ENCODE measurements at regions not wholly inside any gene's neighbourhood (a gene's known extent, or its start where the extent isn't known, plus 50 kb on each side); places are given as distances from the start of the nearest gene placed in this dataset.

DNA sequence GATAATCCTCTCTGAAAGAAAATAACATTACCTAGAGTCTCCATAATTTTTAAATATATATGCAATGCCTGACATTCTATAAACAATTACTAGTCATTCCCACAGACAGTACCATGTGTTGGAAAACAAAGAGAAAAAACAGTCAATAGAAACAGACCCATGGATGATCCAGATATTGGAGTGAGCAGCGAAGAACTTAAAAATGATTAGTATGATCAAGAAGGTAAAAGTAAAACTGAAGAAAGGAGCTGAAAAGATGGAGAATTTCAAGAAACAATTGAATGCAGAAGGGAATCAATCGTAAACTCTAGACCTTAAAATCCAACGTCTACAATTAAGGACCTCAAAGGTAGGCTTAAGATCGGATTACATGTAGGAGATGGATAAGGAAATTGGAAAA, 330.6 kb downstream of the SHANK2 start:
- Histone ChIP-seq H3K36me3 (no peaks in the 10 kb centered on the region), H3K4me1 (no peaks in the 10 kb centered on the region), H3K4me3 (no peak overlapping the region), H3K27ac (no peak overlapping the region), H3K27me3 (no peaks in the 10 kb centered on the region), H3K9me3 (peaks cover 0 to 13% (median 0%) of the 10 kb centered on the region in 4 donors)
- TF ChIP-seq POLR2A (IDR thresholded peaks at IDR 0.05): no peak
- TF ChIP-seq, protein P1, sequence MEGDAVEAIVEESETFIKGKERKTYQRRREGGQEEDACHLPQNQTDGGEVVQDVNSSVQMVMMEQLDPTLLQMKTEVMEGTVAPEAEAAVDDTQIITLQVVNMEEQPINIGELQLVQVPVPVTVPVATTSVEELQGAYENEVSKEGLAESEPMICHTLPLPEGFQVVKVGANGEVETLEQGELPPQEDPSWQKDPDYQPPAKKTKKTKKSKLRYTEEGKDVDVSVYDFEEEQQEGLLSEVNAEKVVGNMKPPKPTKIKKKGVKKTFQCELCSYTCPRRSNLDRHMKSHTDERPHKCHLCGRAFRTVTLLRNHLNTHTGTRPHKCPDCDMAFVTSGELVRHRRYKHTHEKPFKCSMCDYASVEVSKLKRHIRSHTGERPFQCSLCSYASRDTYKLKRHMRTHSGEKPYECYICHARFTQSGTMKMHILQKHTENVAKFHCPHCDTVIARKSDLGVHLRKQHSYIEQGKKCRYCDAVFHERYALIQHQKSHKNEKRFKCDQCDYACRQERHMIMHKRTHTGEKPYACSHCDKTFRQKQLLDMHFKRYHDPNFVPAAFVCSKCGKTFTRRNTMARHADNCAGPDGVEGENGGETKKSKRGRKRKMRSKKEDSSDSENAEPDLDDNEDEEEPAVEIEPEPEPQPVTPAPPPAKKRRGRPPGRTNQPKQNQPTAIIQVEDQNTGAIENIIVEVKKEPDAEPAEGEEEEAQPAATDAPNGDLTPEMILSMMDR (IDR thresholded peaks at IDR 0.05): no peak
- DNase-seq: no peak

DNA sequence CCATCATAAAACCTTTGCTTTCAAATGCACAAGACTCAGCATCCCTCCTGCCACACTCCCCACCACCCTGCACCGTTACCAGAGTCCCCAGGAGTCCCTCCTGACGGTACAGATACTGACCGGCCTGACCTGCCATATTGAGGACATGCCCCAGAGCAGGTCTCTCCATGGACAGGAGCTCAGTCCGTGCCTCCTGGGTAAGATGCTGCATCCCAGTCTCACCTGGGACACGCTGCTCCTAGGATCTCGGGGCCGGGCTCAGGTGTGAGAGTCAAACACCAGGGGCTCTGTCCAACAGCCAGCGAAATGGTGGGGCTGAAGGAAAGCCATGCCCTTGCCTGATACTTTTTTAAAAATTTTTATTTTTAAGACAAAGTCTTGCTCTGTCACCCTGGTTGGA, 328.3 kb downstream of the SHANK2 start:
- no peaks in the 10 kb centered on the region for H3K27me3 ChIP-seq
- TF ChIP-seq, protein P1 (IDR thresholded peaks at IDR 0.05): no peak
- no peak for TF ChIP-seq POLR2A (IDR thresholded peaks at IDR 0.05)
- H3K4me3 ChIP-seq: no peak overlapping the region

DNA sequence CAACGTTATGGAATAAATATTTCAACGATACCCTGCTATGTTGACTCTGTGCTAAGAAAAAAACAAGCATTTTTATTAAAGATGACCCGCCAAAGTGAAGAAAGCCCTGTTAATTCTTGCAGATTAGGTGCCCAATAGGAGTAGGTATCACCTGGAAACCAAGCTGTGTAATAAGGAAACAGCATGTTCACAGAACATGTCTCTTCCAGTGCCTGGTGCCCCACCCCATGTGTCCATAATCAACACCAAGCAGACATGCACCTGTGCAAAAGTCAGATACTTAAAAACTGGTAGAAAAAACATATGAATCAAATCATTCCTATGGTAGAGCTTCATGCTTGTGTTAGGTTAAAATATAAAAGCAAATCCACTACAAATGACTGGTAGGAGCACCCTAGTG, 327.1 kb downstream of the SHANK2 start:
- Histone ChIP-seq H3K9me3 (peaks cover 0 to 13% (median 0%) of the 10 kb centered on the region in 4 donors), H3K4me1 (no peaks in the 10 kb centered on the region), H3K27ac (no peak overlapping the region), H3K4me3 (no peak overlapping the region), H3K27me3 (no peaks in the 10 kb centered on the region), H3K36me3 (no peaks in the 10 kb centered on the region)
- TF ChIP-seq, protein P1 (IDR thresholded peaks at IDR 0.05): no peak
- TF ChIP-seq POLR2A (IDR thresholded peaks at IDR 0.05): no peak
- DNase-seq: no peak

More for the DNA sequence above, 328.3 kb downstream of the SHANK2 start:
- Histone ChIP-seq H3K27ac (no peak overlapping the region), H3K4me1 (no peaks in the 10 kb centered on the region), H3K9me3 (peaks cover 0 to 13% (median 0%) of the 10 kb centered on the region in 4 donors), H3K36me3 (no peaks in the 10 kb centered on the region)
- DNase-seq: no peak

DNA sequence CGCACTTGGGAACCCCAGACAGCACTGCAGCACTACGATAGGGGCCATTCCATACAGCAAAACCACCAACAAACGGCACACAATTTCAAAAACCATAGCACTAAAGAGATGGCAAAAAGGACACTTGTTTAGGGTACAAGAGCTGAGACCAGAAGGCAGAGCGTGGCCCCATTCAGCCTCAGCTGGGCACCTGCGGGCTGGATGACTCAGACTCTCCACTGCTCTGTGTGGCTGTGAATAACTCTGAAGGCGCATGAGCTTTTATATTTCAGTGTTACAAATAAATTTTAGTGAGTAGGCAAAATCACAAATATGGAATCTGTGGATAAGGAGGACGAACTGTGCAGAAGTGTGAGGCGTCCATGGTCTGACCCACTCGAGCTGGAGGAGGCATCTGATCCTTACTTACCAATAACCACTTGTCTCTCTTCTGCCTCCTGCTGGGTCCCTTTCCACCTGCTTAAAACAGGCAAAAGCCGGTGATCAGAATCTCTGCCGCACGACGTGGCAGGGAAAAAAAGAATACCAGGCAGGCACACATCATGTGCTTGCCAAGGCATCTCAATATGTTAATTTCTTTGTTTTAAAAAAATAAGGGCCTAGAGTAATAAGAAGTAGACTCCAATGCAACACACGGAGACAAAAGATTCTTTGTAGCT, 325.7 kb downstream of the SHANK2 start:
- Histone ChIP-seq H3K27ac (no peak overlapping the region), H3K4me1 (no peaks in the 10 kb centered on the region), H3K36me3 (no peaks in the 10 kb centered on the region), H3K27me3 (no peaks in the 10 kb centered on the region), H3K9me3 (peaks cover 0 to 9% (median 0%) of the 10 kb centered on the region in 4 donors), H3K4me3 (no peak overlapping the region)
- TF ChIP-seq, protein P1 (IDR thresholded peaks at IDR 0.05): no peak
- no peak for TF ChIP-seq POLR2A (IDR thresholded peaks at IDR 0.05)
- no peak for DNase-seq

DNA sequence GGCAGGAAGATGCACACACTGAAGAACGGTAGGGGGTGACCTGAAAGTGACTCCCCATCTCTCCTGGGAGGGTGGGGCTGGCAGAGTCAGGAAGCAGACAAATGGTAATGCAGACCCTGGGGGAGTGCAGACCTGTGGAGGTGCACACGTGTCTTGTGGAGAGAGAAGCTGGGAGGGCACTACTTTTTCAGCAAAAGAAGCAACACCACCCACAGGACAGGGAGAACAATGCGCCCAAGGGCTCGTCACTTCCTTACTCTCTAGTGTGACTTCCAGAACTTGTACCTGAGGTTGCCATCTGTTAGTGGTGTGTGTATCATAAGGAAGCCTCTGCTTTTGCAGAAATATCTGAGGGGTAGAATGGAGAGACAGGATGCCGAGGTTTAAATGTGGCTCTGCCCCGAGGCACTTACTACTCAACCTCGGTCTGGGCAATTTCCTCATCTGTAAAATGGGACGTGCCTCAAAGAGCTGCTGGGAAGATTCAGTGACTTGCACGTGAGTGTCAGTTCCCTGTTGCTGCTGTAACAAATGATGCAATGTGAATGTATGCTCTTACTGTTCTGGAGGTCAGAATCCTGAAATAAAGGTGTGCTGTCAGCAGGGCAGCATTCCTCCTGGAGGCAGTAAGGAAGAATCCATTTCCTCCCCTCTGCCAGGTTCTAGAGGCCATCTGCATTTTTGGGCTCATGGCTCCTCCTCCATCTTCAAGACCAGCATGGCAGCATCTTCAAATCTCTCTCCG, 323.4 kb downstream of the SHANK2 start:
- no peaks in the 10 kb centered on the region for H3K27me3 ChIP-seq
- H3K9me3 ChIP-seq: no peaks in the 10 kb centered on the region
- no peak for TF ChIP-seq POLR2A (IDR thresholded peaks at IDR 0.05)
- TF ChIP-seq, protein P1 (IDR thresholded peaks at IDR 0.05): no peak
- H3K4me1 ChIP-seq: no peaks in the 10 kb centered on the region
- H3K36me3 ChIP-seq: no peaks in the 10 kb centered on the region
- DNase-seq: no peak
- no peak overlapping the region for H3K4me3 ChIP-seq
- H3K27ac ChIP-seq: no peak overlapping the region
